Anterior cingulate cortex (tissue), 58 donors: ENCODE measurements at regions not wholly inside any gene's neighbourhood (a gene's known extent, or its start where the extent isn't known, plus 50 kb on each side); places are given as distances from the start of the nearest gene placed in this dataset.
"Not testable (repeated sequence)": the region's sequence is repeated elsewhere in the genome, so short reads cannot be mapped to it uniquely, and the experiment has no call there.

Experiments used
- DNase-seq, 58 donors: peaks; one replicate each; lab custom pipeline; 2025; lab: John Stamatoyannopoulos, UW

- no peak for DNase-seq
Measured at GRCh38 chr12:84413656-84414055, 498.9 kb downstream of the SLC6A15 start.

GRCh38 chr12:84412226-84412625 is 500.4 kb downstream of the SLC6A15 start:
- no peak for DNase-seq

- no peak for DNase-seq
Measured at GRCh38 chr12:84411031-84411430, 501.6 kb downstream of the SLC6A15 start.

GRCh38 chr12:84408936-84409335 is 503.7 kb downstream of the SLC6A15 start:
- no peak for DNase-seq

- not testable (repeated sequence) for DNase-seq
Measured at GRCh38 chr12:84406720-84407119, 505.9 kb downstream of the SLC6A15 start.

- no peak for DNase-seq
Measured at GRCh38 chr12:84397846-84398245, 514.8 kb downstream of the SLC6A15 start.

GRCh38 chr12:84397263-84397662 is 515.3 kb downstream of the SLC6A15 start:
- no peak for DNase-seq

GRCh38 chr12:84391176-84391575 is 521.4 kb downstream of the SLC6A15 start:
- not testable (repeated sequence) for DNase-seq

GRCh38 chr12:84384384-84384783 is 528.2 kb downstream of the SLC6A15 start:
- no peak for DNase-seq

GRCh38 chr12:84382486-84382885 is 530.1 kb downstream of the SLC6A15 start:
- not testable (repeated sequence) for DNase-seq

GRCh38 chr12:84376320-84376719 is 536.3 kb downstream of the SLC6A15 start:
- no peak for DNase-seq

- DNase-seq: no peak
Measured at GRCh38 chr12:84375449-84376170, 537.0 kb downstream of the SLC6A15 start.

- DNase-seq: no peak
Measured at GRCh38 chr12:84362552-84362897, 550.1 kb downstream of the SLC6A15 start.

GRCh38 chr12:84361651-84362551 is 550.7 kb downstream of the SLC6A15 start:
- DNase-seq: no peak

GRCh38 chr12:84357314-84357713 is 555.3 kb downstream of the SLC6A15 start:
- DNase-seq: no peak

- DNase-seq: no peak
Measured at GRCh38 chr12:84356224-84356623, 556.4 kb downstream of the SLC6A15 start.

- DNase-seq: no peak
Measured at GRCh38 chr12:84355561-84355960, 557.0 kb downstream of the SLC6A15 start.

- DNase-seq: no peak
Measured at GRCh38 chr12:84348582-84348981, 564.0 kb downstream of the SLC6A15 start.

- DNase-seq: no peak
Measured at GRCh38 chr12:84341467-84342193, 571.0 kb downstream of the SLC6A15 start.

- DNase-seq: no peak
Measured at GRCh38 chr12:84336231-84336630, 576.4 kb downstream of the SLC6A15 start.

GRCh38 chr12:84329938-84330337 is 582.7 kb downstream of the SLC6A15 start:
- DNase-seq: no peak
